ENCODE measurements at regions not wholly inside any gene's neighbourhood (a gene's known extent, or its start where the extent isn't known, plus 50 kb on each side); places are given as distances from the start of the nearest gene placed in this dataset.

DNA sequence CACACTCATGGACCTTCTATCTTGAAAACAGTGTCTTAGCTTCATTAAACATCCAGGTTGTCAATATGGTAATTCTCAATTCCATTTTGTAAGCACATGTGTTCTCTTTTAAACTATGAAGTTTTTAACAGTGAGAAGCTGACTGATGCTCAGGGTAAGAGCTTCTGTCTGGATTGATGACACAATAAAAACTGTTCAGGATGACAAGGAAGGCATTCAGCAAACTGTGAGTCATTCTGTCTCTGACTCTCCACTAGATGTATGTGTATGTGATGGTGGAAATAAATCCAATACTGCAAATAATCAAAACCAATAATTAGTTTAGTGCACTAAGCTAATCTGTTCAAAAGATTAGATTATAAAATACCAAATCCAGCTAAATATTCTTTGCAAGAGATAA, 115.3 kb upstream of the ARX start (continued):
- TF ChIP-seq, protein P1, sequence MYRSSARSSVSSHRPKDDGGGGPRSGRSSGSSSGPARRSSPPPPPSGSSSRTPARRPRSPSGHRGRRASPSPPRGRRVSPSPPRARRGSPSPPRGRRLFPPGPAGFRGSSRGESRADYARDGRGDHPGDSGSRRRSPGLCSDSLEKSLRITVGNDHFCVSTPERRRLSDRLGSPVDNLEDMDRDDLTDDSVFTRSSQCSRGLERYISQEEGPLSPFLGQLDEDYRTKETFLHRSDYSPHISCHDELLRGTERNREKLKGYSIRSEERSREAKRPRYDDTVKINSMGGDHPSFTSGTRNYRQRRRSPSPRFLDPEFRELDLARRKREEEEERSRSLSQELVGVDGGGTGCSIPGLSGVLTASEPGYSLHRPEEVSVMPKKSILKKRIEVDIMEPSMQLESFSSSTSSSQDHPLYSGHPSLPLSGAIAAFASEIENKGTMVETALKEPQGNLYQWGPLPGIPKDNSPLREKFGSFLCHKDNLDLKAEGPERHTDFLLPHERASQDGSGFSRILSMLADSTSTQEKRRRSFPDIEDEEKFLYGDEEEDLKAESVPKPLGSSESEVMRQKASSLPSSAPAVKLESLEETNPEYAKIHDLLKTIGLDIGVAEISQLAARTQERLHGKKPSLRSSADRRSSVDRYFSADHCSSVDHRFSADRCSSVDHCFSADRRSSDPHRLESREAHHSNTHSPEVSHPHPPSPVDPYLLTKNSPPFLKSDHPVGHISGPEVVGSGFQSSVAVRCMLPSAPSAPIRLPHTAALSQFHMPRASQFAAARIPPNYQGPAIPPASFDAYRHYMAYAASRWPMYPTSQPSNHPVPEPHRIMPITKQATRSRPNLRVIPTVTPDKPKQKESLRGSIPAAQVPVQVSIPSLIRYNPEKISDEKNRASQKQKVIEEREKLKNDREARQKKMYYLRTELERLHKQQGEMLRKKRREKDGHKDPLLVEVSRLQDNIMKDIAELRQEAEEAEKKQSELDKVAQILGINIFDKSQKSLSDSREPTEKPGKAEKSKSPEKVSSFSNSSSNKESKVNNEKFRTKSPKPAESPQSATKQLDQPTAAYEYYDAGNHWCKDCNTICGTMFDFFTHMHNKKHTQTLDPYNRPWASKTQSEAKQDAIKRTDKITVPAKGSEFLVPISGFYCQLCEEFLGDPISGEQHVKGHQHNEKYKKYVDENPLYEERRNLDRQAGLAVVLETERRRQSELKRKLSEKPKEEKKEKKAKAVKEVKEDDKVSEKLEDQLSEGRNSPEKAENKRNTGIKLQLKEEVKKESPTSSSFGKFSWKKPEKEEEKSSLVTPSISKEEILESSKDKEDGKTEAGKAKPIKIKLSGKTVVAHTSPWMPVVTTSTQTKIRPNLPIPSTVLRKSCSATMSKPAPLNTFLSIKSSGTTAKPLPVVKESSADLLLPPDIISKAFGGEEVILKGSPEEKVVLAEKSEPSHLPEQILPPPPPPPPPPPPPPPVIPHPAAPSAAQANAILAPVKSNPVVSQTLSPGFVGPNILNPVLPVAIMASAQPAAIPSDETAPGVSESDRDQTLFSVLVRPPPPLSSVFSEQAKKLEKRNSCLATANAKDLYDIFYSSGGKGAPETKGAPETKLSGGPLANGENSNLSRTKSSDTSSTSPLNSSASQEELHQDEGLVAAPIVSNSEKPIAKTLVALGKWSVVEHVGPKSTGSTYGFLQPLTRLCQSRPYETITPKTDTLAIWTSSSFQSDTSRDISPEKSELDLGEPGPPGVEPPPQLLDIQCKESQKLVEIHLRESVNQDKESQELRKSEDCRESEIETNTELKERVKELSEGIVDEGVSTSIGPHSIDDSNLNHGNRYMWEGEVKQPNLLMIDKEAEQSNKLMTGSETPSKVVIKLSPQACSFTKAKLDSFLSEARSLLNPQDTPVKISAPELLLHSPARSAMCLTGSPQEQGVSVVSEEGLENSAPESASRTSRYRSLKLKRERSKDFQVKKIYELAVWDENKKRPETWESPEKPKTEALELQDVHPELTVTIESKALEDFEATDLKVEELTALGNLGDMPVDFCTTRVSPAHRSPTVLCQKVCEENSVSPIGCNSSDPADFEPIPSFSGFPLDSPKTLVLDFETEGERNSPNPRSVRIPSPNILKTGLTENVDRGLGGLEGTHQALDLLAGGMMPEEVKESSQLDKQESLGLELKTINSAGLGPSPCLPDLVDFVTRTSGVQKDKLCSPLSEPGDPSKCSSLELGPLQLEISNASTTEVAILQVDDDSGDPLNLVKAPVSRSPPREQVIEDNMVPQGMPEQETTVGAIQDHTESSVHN (IDR thresholded peaks at IDR 0.05; ENCODE audit: borderline replicate concordance in 1 of 2, low read depth in 1 of 2): no peak
- TF ChIP-seq, protein P2, sequence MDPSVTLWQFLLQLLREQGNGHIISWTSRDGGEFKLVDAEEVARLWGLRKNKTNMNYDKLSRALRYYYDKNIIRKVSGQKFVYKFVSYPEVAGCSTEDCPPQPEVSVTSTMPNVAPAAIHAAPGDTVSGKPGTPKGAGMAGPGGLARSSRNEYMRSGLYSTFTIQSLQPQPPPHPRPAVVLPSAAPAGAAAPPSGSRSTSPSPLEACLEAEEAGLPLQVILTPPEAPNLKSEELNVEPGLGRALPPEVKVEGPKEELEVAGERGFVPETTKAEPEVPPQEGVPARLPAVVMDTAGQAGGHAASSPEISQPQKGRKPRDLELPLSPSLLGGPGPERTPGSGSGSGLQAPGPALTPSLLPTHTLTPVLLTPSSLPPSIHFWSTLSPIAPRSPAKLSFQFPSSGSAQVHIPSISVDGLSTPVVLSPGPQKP (CRISPR knock-in tag; IDR thresholded peaks at IDR 0.05): no peak
- TF ChIP-seq TEAD2 (tag; IDR thresholded peaks at IDR 0.05): no peak
- TF ChIP-seq ZNF324 (CRISPR knock-in tag; IDR thresholded peaks at IDR 0.05): no peak
- TF ChIP-seq SMARCA4 (IDR thresholded peaks at IDR 0.05): no peak
